GM12872 (cell line): ENCODE measurements at regions not wholly inside any gene's neighbourhood (a gene's known extent, or its start where the extent isn't known, plus 50 kb on each side); places are given as distances from the start of the nearest gene placed in this dataset.

Experiments used
- CTCF ChIP-seq: IDR thresholded peaks from 3 replicates; pipeline ENCODE4 v1.5.1; 2011; ENCODE audit warnings: low read depth, mild to moderate bottlenecking, low read length, moderate library complexity; ENCODE audit not compliant: insufficient read depth

GRCh38 chr15:91525751-91526150 lies 327.8 kb upstream of the SLCO3A1 start:
- TF ChIP-seq CTCF = no peak

- no peak for TF ChIP-seq CTCF
Measured at GRCh38 chr15:91526424-91526823, 327.1 kb upstream of the SLCO3A1 start.

- TF ChIP-seq CTCF = no peak
Measured at GRCh38 chr15:91528801-91529200, 324.7 kb upstream of the SLCO3A1 start.

- no peak for TF ChIP-seq CTCF
Measured at GRCh38 chr15:91529534-91529933, 324.0 kb upstream of the SLCO3A1 start.

GRCh38 chr15:91530279-91530678 lies 323.2 kb upstream of the SLCO3A1 start:
- no peak for TF ChIP-seq CTCF

GRCh38 chr15:91530956-91531582 lies 322.4 kb upstream of the SLCO3A1 start:
- no peak for TF ChIP-seq CTCF

- TF ChIP-seq CTCF = no peak
Measured at GRCh38 chr15:91534235-91534634, 319.3 kb upstream of the SLCO3A1 start.

GRCh38 chr15:91534976-91535375 lies 318.5 kb upstream of the SLCO3A1 start:
- no peak for TF ChIP-seq CTCF
